ENCODE measurements at regions not wholly inside any gene's neighbourhood (a gene's known extent, or its start where the extent isn't known, plus 50 kb on each side); places are given as distances from the start of the nearest gene placed in this dataset.

DNA sequence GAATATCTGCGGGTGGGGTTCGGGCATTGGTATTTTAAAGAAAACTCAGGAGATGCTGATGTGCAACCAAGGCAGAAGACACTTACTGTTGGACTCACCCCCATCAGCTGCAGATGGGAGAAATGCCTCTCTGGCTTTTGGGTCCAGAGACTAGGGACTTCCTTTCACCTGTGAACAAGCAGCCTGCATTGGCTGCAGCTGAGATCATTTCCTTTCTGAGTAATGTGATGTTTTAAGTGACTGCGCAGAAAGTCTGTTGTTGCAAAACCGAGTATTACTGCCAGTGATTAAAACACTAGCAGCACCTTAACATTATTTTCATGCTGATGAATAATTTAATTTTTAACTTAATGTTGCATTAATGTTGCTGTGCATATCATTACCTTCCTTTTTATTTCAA lies 143.0 kb downstream of the TSN start:
- H3K4me3 ChIP-seq = no peak overlapping the region
- peaks cover 0 to 10% (median 3%) of the 10 kb centered on the region in 4 donors for H3K4me1 ChIP-seq
- H3K9me3 ChIP-seq = no peaks in the 10 kb centered on the region
- intact Hi-C loops (cut with DNase I; ENCODE audit: low total_unique reads) = no loop called here
- H3K27ac ChIP-seq = no peak overlapping the region
- no peaks in the 10 kb centered on the region for H3K27me3 ChIP-seq
- no peak for TF ChIP-seq CTCF (IDR thresholded peaks at IDR 0.05)
- no peaks in the 10 kb centered on the region for H3K36me3 ChIP-seq
- DNase-seq = no peak

DNA sequence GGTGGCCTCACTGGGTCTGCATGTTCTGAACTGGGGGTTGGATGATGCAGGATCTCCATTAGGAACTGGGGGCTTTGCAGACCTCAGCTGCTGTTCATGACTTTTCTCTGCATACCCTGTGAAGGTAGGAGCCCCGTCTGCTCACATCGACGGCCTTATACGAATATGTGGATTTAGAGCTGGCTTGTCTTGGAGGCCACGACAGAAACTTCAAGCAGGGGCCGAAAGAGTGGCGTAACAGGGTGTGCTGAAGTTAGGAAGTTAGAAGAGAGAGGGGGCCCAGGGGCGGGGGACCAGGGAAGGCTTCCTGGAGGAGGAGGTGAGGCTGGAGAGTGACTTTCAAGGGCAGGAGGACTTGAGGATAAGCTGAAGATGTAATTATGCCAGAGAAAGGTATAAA lies 144.9 kb downstream of the TSN start:
- no peaks in the 10 kb centered on the region for H3K36me3 ChIP-seq
- H3K9me3 ChIP-seq = no peaks in the 10 kb centered on the region
- no peaks in the 10 kb centered on the region for H3K27me3 ChIP-seq
- intact Hi-C loops (cut with DNase I; ENCODE audit: low total_unique reads) = no loop called here
- H3K4me3 ChIP-seq = no peak overlapping the region
- no peak for TF ChIP-seq CTCF (IDR thresholded peaks at IDR 0.05)
- H3K4me1 ChIP-seq = peaks cover 0 to 15% (median 3%) of the 10 kb centered on the region in 4 donors
- DNase-seq = no peak
- no peak overlapping the region for H3K27ac ChIP-seq

GRCh38 chr2:121902171-121902591 lies 146.7 kb downstream of the TSN start:
- no peak for DNase-seq
- peak in 1 of 2 experiments; percentile 11 for TF ChIP-seq CTCF (IDR thresholded peaks at IDR 0.05)
- no peaks in the 10 kb centered on the region for H3K9me3 ChIP-seq
- H3K4me1 ChIP-seq = peaks cover 0 to 17% (median 3%) of the 10 kb centered on the region in 4 donors
- H3K4me3 ChIP-seq = peak overlapping the region; percentile 13 to 24
- H3K27me3 ChIP-seq = no peaks in the 10 kb centered on the region
- intact Hi-C loops (cut with DNase I; ENCODE audit: low total_unique reads) = no loop called here
- H3K27ac ChIP-seq = peak overlapping the region; percentile 42 to 60
- no peaks in the 10 kb centered on the region for H3K36me3 ChIP-seq

DNA sequence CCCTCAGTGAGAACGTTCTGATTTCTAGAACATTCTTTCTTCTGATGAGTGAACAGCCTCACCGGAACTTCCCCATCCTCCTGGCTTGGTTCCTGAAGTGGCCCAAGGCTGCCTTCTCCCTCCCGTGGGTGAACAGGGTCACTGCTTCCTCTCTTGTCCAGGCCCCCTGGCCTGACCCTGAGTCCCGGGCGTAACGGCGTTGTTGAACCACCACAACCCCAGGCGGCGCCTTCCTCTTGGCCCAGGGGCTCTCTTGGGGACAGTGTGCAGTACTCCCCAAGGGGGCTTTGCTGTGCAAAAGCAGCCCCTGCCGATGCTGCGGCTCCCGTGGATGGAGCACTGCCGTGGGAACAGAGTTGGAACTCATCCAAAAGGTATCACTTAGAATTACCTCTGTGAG lies 147.2 kb downstream of the TSN start:
- no peaks in the 10 kb centered on the region for H3K27me3 ChIP-seq
- H3K36me3 ChIP-seq = no peaks in the 10 kb centered on the region
- DNase-seq = no peak
- TF ChIP-seq CTCF (IDR thresholded peaks at IDR 0.05) = no peak
- intact Hi-C loops (cut with DNase I; ENCODE audit: low total_unique reads) = no loop called here
- H3K4me3 ChIP-seq = peak overlapping the region; percentile 13 to 24
- no peaks in the 10 kb centered on the region for H3K9me3 ChIP-seq
- peak overlapping the region; percentile 42 to 60 for H3K27ac ChIP-seq
- H3K4me1 ChIP-seq = peaks cover 0 to 21% (median 3%) of the 10 kb centered on the region in 4 donors

- H3K9me3 ChIP-seq = no peaks in the 10 kb centered on the region
- intact Hi-C loops (cut with DNase I; ENCODE audit: low total_unique reads) = no loop called here
- H3K36me3 ChIP-seq = no peaks in the 10 kb centered on the region
- peak overlapping the region; percentile 42 to 60 for H3K27ac ChIP-seq
- H3K4me3 ChIP-seq = peak overlapping the region; percentile 13 to 24
- peak in 1 of 2 donors; percentile 76 for DNase-seq
- no peaks in the 10 kb centered on the region for H3K27me3 ChIP-seq
- H3K4me1 ChIP-seq = peaks cover 0 to 27% (median 6%) of the 10 kb centered on the region in 4 donors
- TF ChIP-seq CTCF (IDR thresholded peaks at IDR 0.05) = no peak
These were observed 147.7 kb downstream of the TSN start for GRCh38 chr2:121903037-121903689.
